HFFc6 (cell line): ENCODE measurements at regions not wholly inside any gene's neighbourhood (a gene's known extent, or its start where the extent isn't known, plus 50 kb on each side); places are given as distances from the start of the nearest gene placed in this dataset.

ENCODE experiments used
- DNase-seq: peaks from one replicate; pipeline ENCODE4 v3.0.0-alpha.2; 2018
- H3K27ac Mint-ChIP-seq: 2 replicates; pipeline ENCODE4 v1.8.0; 2020; ENCODE audit warnings: mild to moderate bottlenecking, mixed read lengths
- H3K27me3 Mint-ChIP-seq: 2 replicates; pipeline ENCODE4 v1.8.0; 2021; ENCODE audit warnings: mild to moderate bottlenecking, moderate library complexity, mixed read lengths; ENCODE audit not compliant: insufficient read depth
- H3K36me3 Mint-ChIP-seq: 2 replicates; pipeline ENCODE4 v1.8.0; 2021; ENCODE audit warnings: low read depth, mixed read lengths
- H3K4me1 Mint-ChIP-seq: 2 replicates; pipeline ENCODE4 v1.8.0; 2020; ENCODE audit warnings: low read depth, mixed read lengths
- H3K4me3 Mint-ChIP-seq: 2 replicates; pipeline ENCODE4 v1.8.0; 2020; ENCODE audit warnings: mild to moderate bottlenecking, moderate library complexity, mixed read lengths
- H3K9me3 Mint-ChIP-seq: 2 replicates; pipeline ENCODE4 v1.8.0; 2020; ENCODE audit warnings: mild to moderate bottlenecking, mixed read lengths
- CTCF ChIP-seq: fragments of 200-600 bp; sonication (generic); IDR thresholded peaks from 2 replicates; pipeline ENCODE4 v1.5.0; 2021; ENCODE audit warnings: antibody characterized with exemption, mild to moderate bottlenecking

- Mint-ChIP-seq H3K9me3 (peaks cover 35% of the 10 kb centered on the region), H3K27me3 (peaks cover 1% of the 10 kb centered on the region), H3K27ac (no peak overlapping the region), H3K4me3 (no peak overlapping the region), H3K4me1 (no peaks in the 10 kb centered on the region), H3K36me3 (no peaks in the 10 kb centered on the region)
- TF ChIP-seq CTCF, result no peak
- DNase-seq, result no peak
Measured at GRCh38 chr2:80874374-80874773, 569.8 kb upstream of the LRRTM1 start.

GRCh38 chr2:80869858-80870438 lies 565.4 kb upstream of the LRRTM1 start:
- Mint-ChIP-seq H3K36me3 (no peaks in the 10 kb centered on the region), H3K9me3 (peaks cover 40% of the 10 kb centered on the region), H3K4me1 (no peaks in the 10 kb centered on the region), H3K27ac (no peak overlapping the region), H3K4me3 (no peak overlapping the region), H3K27me3 (no peaks in the 10 kb centered on the region)
- DNase-seq, result no peak
- TF ChIP-seq CTCF, result no peak

GRCh38 chr2:80863147-80863714 lies 558.7 kb upstream of the LRRTM1 start:
- H3K27me3 Mint-ChIP-seq, result no peaks in the 10 kb centered on the region
- H3K9me3 Mint-ChIP-seq, result peaks cover 38% of the 10 kb centered on the region
- no peaks in the 10 kb centered on the region for H3K4me1 Mint-ChIP-seq
- H3K4me3 Mint-ChIP-seq, result no peak overlapping the region
- H3K27ac Mint-ChIP-seq, result no peak overlapping the region
- no peak for DNase-seq
- TF ChIP-seq CTCF, result no peak
- peaks cover 4% of the 10 kb centered on the region; the same call in 1 of the 2 replicates for H3K36me3 Mint-ChIP-seq

- no peak for DNase-seq
- H3K4me3 Mint-ChIP-seq, result no peak overlapping the region
- H3K27me3 Mint-ChIP-seq, result no peaks in the 10 kb centered on the region
- peaks cover 4% of the 10 kb centered on the region; the same call in 1 of the 2 replicates for H3K36me3 Mint-ChIP-seq
- no peak for TF ChIP-seq CTCF
- H3K9me3 Mint-ChIP-seq, result peaks cover 35% of the 10 kb centered on the region
- H3K4me1 Mint-ChIP-seq, result no peaks in the 10 kb centered on the region
- no peak overlapping the region for H3K27ac Mint-ChIP-seq
Measured at GRCh38 chr2:80858965-80859364, 554.4 kb upstream of the LRRTM1 start.

- no peak for DNase-seq
- no peak for TF ChIP-seq CTCF
- H3K27ac Mint-ChIP-seq, result no peak overlapping the region
- no peaks in the 10 kb centered on the region for H3K27me3 Mint-ChIP-seq
- no peak overlapping the region for H3K4me3 Mint-ChIP-seq
- peaks cover 34% of the 10 kb centered on the region for H3K9me3 Mint-ChIP-seq
- H3K36me3 Mint-ChIP-seq, result no peaks in the 10 kb centered on the region
- H3K4me1 Mint-ChIP-seq, result no peaks in the 10 kb centered on the region
Measured at GRCh38 chr2:80856227-80856626, 551.7 kb upstream of the LRRTM1 start.
